Trophoblast cell (in vitro differentiated cells and primary cell): ENCODE measurements at regions not wholly inside any gene's neighbourhood (a gene's known extent, or its start where the extent isn't known, plus 50 kb on each side); places are given as distances from the start of the nearest gene placed in this dataset.

Experiments
- DNase-seq, 2 donors: peaks; one replicate each; pipeline ENCODE4 v3.0.0-alpha.2; 2016
- H2AFZ ChIP-seq: 2 replicates; pipeline ENCODE4 v1.6.1; 2013; ENCODE audit warnings: low read length, moderate library complexity, mild to moderate bottlenecking; ENCODE audit not compliant: insufficient read depth, poor library complexity
- H2AK5ac ChIP-seq: 2 replicates; pipeline ENCODE4 v1.6.1; 2013; ENCODE audit warnings: mild to moderate bottlenecking, low read length
- H2BK120ac ChIP-seq: 2 replicates; pipeline ENCODE4 v1.6.1; 2013; ENCODE audit warnings: low read length, mild to moderate bottlenecking, moderate library complexity; ENCODE audit not compliant: insufficient read depth, poor library complexity
- H2BK12ac ChIP-seq: 2 replicates; pipeline ENCODE4 v1.6.1; 2013; ENCODE audit warnings: mild to moderate bottlenecking, low read length, moderate library complexity
- H2BK5ac ChIP-seq: 2 replicates; pipeline ENCODE4 v1.6.1; 2013; ENCODE audit warnings: low read length, low read depth, moderate library complexity, mild to moderate bottlenecking; ENCODE audit not compliant: poor library complexity
- H3K14ac ChIP-seq: 2 replicates; pipeline ENCODE4 v1.6.1; 2013; ENCODE audit warnings: mild to moderate bottlenecking, low read length
- H3K18ac ChIP-seq: 2 replicates; pipeline ENCODE4 v1.6.1; 2013; ENCODE audit warnings: mild to moderate bottlenecking, low read length
- H3K23ac ChIP-seq: 2 replicates; pipeline ENCODE4 v1.6.1; 2013; ENCODE audit warnings: low read length
- H3K27ac ChIP-seq: 2 replicates; pipeline ENCODE4 v1.5.1; 2013; ENCODE audit warnings: low read depth, mild to moderate bottlenecking, inconsistent platforms, low read length, moderate library complexity
- H3K27me3 ChIP-seq: 2 replicates; pipeline ENCODE4 v1.6.1; 2013; ENCODE audit warnings: inconsistent platforms, mild to moderate bottlenecking, low read length, moderate library complexity; ENCODE audit not compliant: insufficient read depth
- H3K36me3 ChIP-seq, 2 experiments: 1 replicate in 1 of 2; 2 replicates in 1 of 2; pipeline ENCODE4 v1.6.1; 2013; ENCODE audit warnings: low read length in 2 of 2, mild to moderate bottlenecking in 2 of 2, moderate library complexity in 1 of 2; ENCODE audit not compliant: insufficient read depth in 2 of 2, control insufficient read depth in 1 of 2
- H3K4ac ChIP-seq: 2 replicates; pipeline ENCODE4 v1.6.1; 2013; ENCODE audit warnings: low read depth, mild to moderate bottlenecking, low read length, moderate library complexity
- H3K4me1 ChIP-seq, 2 experiments: 1 replicate in 1 of 2; 2 replicates in 1 of 2; pipeline ENCODE4 v1.6.1; 2013; ENCODE audit warnings: low read length in 2 of 2, mild to moderate bottlenecking in 2 of 2, moderate library complexity in 1 of 2; ENCODE audit not compliant: insufficient read depth in 2 of 2, control insufficient read depth in 1 of 2
- H3K4me2 ChIP-seq: 2 replicates; pipeline ENCODE4 v1.6.1; 2013; ENCODE audit warnings: inconsistent platforms, mild to moderate bottlenecking, low read length, moderate library complexity
- H3K4me3 ChIP-seq: 2 replicates; pipeline ENCODE4 v1.5.1; 2013; ENCODE audit warnings: mild to moderate bottlenecking, low read depth, low read length, inconsistent platforms
- H3K79me1 ChIP-seq: one replicate; pipeline ENCODE4 v1.6.1; 2013; ENCODE audit warnings: low read length
- H3K79me2 ChIP-seq: 2 replicates; pipeline ENCODE4 v1.6.1; 2013; ENCODE audit warnings: low read length, mild to moderate bottlenecking; ENCODE audit not compliant: control insufficient read depth, insufficient read depth, poor library complexity
- H3K9ac ChIP-seq: 2 replicates; pipeline ENCODE4 v1.6.1; 2013; ENCODE audit warnings: mild to moderate bottlenecking, low read length
- H3K9me3 ChIP-seq: 2 replicates; pipeline ENCODE4 v1.6.1; 2013; ENCODE audit warnings: low read depth, mild to moderate bottlenecking, control low read depth, inconsistent platforms, low read length; ENCODE audit not compliant: insufficient read depth
- H4K12ac ChIP-seq: 2 replicates; pipeline ENCODE4 v1.6.1; 2013; ENCODE audit warnings: low read depth, mild to moderate bottlenecking, low read length, moderate library complexity
- H4K8ac ChIP-seq: 2 replicates; pipeline ENCODE4 v1.6.1; 2013; ENCODE audit warnings: low read depth, mild to moderate bottlenecking, low read length, moderate library complexity
- H4K91ac ChIP-seq: one replicate; pipeline ENCODE4 v1.6.1; 2013; ENCODE audit warnings: low read depth, mild to moderate bottlenecking, low read length, moderate library complexity
- WGBS: extraction: QIAGEN DNeasy Blood & Tissue Kit; methylation state at CpG from one replicate; pipeline ENCODE4 v1.1.7; 2013; ENCODE audit warnings: missing lambda C conversion rate; ENCODE audit not compliant: insufficient read length, insufficient coverage; ENCODE audit errors: extremely low coverage; 5-methylcytosine and 5-hydroxymethylcytosine counted together

- Histone ChIP-seq H2BK120ac (no peak overlapping the region), H2BK12ac (no peak overlapping the region), H3K79me2 (no peaks in the 10 kb centered on the region), H3K27ac (no peak overlapping the region), H3K23ac (no peak overlapping the region), H4K12ac (no peak overlapping the region), H3K9me3 (no peaks in the 10 kb centered on the region), H2BK5ac (no peak overlapping the region), H3K4me1 (no peaks in the 10 kb centered on the region), H3K36me3 (no peaks in the 10 kb centered on the region), H3K4ac (no peak overlapping the region), H3K18ac (no peak overlapping the region), H2AK5ac (no peak overlapping the region), H3K9ac (no peak overlapping the region), H2AFZ (no peak overlapping the region), H4K91ac (no peak overlapping the region), H3K79me1 (no peaks in the 10 kb centered on the region), H4K8ac (no peak overlapping the region), H3K27me3 (no peaks in the 10 kb centered on the region), H3K14ac (no peak overlapping the region), H3K4me2 (no peak overlapping the region), H3K4me3 (no peak overlapping the region)
- WGBS = no CpG with 5 or more reads among the region's 1 CpG
- DNase-seq = no peak
These were observed 146.7 kb upstream of the NFIA start for GRCh38 chr1:60935599-60936110.

GRCh38 chr1:60930130-60930529 lies 152.2 kb upstream of the NFIA start:
- no peak overlapping the region for H3K4me2 ChIP-seq
- no peak overlapping the region for H3K14ac ChIP-seq
- H3K23ac ChIP-seq = no peak overlapping the region
- no peaks in the 10 kb centered on the region for H3K79me1 ChIP-seq
- no peak overlapping the region for H2AFZ ChIP-seq
- no peak overlapping the region for H2BK120ac ChIP-seq
- no peak overlapping the region for H4K91ac ChIP-seq
- H3K27ac ChIP-seq = no peak overlapping the region
- H3K4ac ChIP-seq = no peak overlapping the region
- H3K27me3 ChIP-seq = no peaks in the 10 kb centered on the region
- no peak overlapping the region for H4K12ac ChIP-seq
- no peak overlapping the region for H3K18ac ChIP-seq
- H3K4me1 ChIP-seq = peaks cover 5 to 6% of the 10 kb centered on the region in 2 experiments
- H3K79me2 ChIP-seq = no peaks in the 10 kb centered on the region
- no peak overlapping the region for H2BK5ac ChIP-seq
- no peaks in the 10 kb centered on the region for H3K36me3 ChIP-seq
- no peak overlapping the region for H3K4me3 ChIP-seq
- no peak overlapping the region for H3K9ac ChIP-seq
- no CpG with 5 or more reads among the region's 3 CpGs for WGBS
- H2BK12ac ChIP-seq = no peak overlapping the region
- no peak overlapping the region for H2AK5ac ChIP-seq
- H3K9me3 ChIP-seq = no peaks in the 10 kb centered on the region
- H4K8ac ChIP-seq = no peak overlapping the region
- DNase-seq = no peak

- no peak overlapping the region for H2BK120ac ChIP-seq
- no peak overlapping the region for H3K4me3 ChIP-seq
- no peak overlapping the region for H2BK5ac ChIP-seq
- H3K79me2 ChIP-seq = no peaks in the 10 kb centered on the region
- H2BK12ac ChIP-seq = no peak overlapping the region
- no peak overlapping the region for H3K27ac ChIP-seq
- no peak overlapping the region for H4K8ac ChIP-seq
- no peak overlapping the region for H3K23ac ChIP-seq
- peaks cover 7 to 9% of the 10 kb centered on the region in 2 experiments for H3K4me1 ChIP-seq
- no peak overlapping the region for H3K14ac ChIP-seq
- H2AFZ ChIP-seq = no peak overlapping the region
- no peaks in the 10 kb centered on the region for H3K79me1 ChIP-seq
- no peak overlapping the region for H4K91ac ChIP-seq
- H3K4ac ChIP-seq = no peak overlapping the region
- H2AK5ac ChIP-seq = no peak overlapping the region
- WGBS = no CpG with 5 or more reads among the region's 14 CpGs
- H3K4me2 ChIP-seq = no peak overlapping the region
- no peak overlapping the region for H4K12ac ChIP-seq
- DNase-seq = peak; percentile 63 to 89
- H3K36me3 ChIP-seq = no peaks in the 10 kb centered on the region
- no peaks in the 10 kb centered on the region for H3K27me3 ChIP-seq
- no peak overlapping the region for H3K18ac ChIP-seq
- no peaks in the 10 kb centered on the region for H3K9me3 ChIP-seq
- no peak overlapping the region for H3K9ac ChIP-seq
These were observed 157.2 kb upstream of the NFIA start for GRCh38 chr1:60924964-60925798.

- H3K79me2 ChIP-seq = no peaks in the 10 kb centered on the region
These were observed 158.2 kb upstream of the NFIA start for GRCh38 chr1:60924165-60924564.

More at GRCh38 chr1:60924165-60924564, 158.2 kb upstream of the NFIA start:
- Histone ChIP-seq H2BK5ac (no peak overlapping the region), H3K27ac (no peak overlapping the region), H3K36me3 (no peaks in the 10 kb centered on the region), H4K12ac (no peak overlapping the region), H2AFZ (no peak overlapping the region), H3K23ac (no peak overlapping the region), H4K8ac (no peak overlapping the region), H4K91ac (no peak overlapping the region), H2BK12ac (no peak overlapping the region), H3K4me3 (no peak overlapping the region), H3K4me1 (peaks cover 7 to 9% of the 10 kb centered on the region in 2 experiments), H3K9ac (no peak overlapping the region), H3K14ac (no peak overlapping the region), H3K9me3 (no peaks in the 10 kb centered on the region), H2AK5ac (no peak overlapping the region), H3K79me1 (no peaks in the 10 kb centered on the region), H2BK120ac (no peak overlapping the region), H3K27me3 (no peaks in the 10 kb centered on the region), H3K4me2 (no peak overlapping the region), H3K4ac (no peak overlapping the region), H3K18ac (no peak overlapping the region)
- no peak for DNase-seq
- no CpG with 5 or more reads among the region's 3 CpGs for WGBS
